Cardiac fibroblast (primary cell): ENCODE measurements at regions not wholly inside any gene's neighbourhood (a gene's known extent, or its start where the extent isn't known, plus 50 kb on each side); places are given as distances from the start of the nearest gene placed in this dataset.
"Not testable (repeated sequence)": the region's sequence is repeated elsewhere in the genome, so short reads cannot be mapped to it uniquely, and the experiment has no call there.

Experiments used
- DNase-seq, 2 donors: peaks; one replicate each; pipeline versions ENCODE4 v3.0.0 to v3.0.0-alpha.2; 2010; ENCODE audit warnings: low read depth in 2 of 2
- H3K4me3 ChIP-seq, 2 donors: replicated peaks in 1 of 2; 1 replicate in 1 of 2; 2 replicates in 1 of 2; pipeline ENCODE4 v1.5.1; 2011; ENCODE audit warnings: low read depth in 2 of 2, low read length in 2 of 2, mild to moderate bottlenecking in 2 of 2, moderate library complexity in 1 of 2
- TF ChIP-seq, protein P1 (sequence below): IDR thresholded peaks from one replicate; pipeline ENCODE4 v1.5.1; 2011; ENCODE audit warnings: low read depth, mild to moderate bottlenecking, low read length, inconsistent platforms

DNA sequence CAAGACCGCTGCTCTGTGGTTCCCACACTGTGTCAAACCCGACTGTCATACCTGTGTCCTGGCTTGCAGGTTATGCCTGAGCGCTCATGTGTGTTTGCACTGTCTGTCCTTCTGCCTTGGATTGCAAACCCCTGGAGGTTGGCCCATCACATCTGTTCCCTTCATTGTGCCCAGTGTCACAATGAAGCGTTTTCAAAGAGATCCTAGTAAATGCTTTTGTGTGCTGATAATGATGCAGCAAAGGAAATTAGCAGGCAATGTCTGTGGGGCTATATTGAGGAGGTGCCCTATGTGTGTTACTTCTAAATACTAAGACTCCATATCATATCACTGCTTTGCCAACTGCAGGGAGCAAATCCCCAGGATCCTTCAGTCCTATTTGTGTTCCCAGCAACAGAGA is 424.4 kb upstream of the NFIA start:
- TF ChIP-seq, protein P1, sequence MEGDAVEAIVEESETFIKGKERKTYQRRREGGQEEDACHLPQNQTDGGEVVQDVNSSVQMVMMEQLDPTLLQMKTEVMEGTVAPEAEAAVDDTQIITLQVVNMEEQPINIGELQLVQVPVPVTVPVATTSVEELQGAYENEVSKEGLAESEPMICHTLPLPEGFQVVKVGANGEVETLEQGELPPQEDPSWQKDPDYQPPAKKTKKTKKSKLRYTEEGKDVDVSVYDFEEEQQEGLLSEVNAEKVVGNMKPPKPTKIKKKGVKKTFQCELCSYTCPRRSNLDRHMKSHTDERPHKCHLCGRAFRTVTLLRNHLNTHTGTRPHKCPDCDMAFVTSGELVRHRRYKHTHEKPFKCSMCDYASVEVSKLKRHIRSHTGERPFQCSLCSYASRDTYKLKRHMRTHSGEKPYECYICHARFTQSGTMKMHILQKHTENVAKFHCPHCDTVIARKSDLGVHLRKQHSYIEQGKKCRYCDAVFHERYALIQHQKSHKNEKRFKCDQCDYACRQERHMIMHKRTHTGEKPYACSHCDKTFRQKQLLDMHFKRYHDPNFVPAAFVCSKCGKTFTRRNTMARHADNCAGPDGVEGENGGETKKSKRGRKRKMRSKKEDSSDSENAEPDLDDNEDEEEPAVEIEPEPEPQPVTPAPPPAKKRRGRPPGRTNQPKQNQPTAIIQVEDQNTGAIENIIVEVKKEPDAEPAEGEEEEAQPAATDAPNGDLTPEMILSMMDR, result no peak
- no peak for DNase-seq
- no peak overlapping the region for H3K4me3 ChIP-seq

DNA sequence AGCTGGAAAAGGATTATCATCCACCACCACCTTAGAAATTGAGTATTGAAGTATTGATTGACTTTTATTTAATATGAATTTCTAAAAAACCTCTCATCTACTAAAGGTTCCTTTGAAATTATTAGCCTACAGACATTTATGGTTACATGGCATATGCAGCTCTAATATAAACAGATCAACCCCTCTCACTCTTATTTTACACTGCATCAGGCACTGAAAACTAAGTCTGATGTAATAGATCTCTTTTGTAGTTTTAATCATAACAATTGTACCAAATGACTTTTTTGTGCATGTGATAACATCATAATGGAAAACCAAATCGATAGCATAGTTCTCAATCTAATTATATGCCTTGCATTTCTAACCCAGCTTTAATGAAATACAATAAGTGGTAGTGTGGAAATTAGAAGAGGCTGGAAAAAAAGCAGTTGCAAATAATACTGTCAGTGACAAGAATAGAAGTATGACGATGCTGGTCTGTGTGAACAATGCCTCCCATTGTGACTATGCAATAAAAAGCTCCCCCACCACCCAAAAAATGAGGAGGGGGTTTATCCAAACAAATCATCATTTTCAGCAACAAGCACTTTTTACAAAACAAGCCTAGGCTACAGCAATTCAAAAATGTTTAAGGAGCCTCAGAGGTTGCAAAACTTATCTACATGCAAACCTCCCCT is 426.5 kb upstream of the NFIA start:
- TF ChIP-seq, protein P1, result no peak
- DNase-seq, result no peak
- no peak overlapping the region for H3K4me3 ChIP-seq

DNA sequence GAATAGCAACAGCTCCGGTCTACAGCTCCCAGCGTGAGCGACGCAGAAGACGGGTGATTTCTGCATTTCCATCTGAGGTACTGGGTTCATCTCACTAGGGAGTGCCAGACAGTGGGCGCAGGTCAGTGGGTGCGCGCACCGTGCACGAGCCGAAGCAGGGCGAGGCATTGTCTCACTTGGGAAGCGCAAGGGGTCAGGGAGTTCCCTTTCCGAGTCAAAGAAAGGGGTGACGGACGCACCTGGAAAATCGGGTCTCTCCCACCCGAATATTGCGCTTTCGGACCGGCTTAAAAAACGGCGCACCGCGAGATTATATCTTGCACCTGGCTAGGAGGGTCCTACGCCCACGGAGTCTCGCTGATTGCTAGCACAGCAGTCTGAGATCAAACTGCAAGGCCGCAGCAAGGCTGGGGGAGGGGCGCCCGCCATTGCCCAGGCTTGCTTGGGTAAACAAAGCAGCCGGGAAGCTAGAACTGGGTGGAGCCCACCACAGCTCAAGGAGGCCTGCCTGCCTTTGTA is 442.3 kb upstream of the NFIA start:
- not testable (repeated sequence) for DNase-seq, H3K4me3 ChIP-seq

DNA sequence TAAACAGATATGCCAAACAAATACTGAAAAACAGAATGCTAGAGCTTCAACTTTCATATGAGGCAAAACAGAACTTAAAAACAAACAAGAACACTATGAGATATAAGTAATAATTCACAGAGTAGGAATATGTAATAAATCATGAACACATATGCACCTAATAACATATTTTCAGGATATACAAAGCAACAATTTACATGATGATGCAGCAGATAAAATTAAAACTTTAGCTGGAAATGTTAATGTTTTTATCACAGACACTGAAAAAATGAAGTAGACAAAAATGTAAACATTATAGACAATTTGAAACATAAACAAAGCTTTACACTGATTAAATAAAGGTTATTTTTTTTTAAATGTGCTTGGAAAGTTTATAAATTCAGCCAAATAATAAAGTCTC is 443.1 kb upstream of the NFIA start:
- DNase-seq, result no peak
- no peak overlapping the region for H3K4me3 ChIP-seq
- TF ChIP-seq, protein P1, result no peak

DNA sequence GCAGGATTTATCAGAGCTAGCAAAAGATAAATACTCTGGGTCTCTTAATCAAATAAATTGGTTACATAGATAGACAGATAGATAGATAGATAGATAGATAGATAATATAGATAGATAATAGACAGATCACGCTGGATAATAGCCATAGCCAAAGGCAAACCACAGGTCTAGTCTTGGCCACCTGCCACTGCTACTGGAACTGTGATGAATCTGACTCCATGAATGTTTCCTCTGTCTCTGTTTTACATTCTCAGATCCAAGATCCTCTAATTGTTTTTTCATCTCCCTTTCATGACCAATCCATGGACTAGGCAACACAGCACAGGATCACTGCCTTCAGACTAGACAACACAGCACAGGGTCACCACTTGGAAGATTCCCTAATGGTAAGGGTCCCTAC is 444.7 kb upstream of the NFIA start:
- TF ChIP-seq, protein P1, result no peak
- DNase-seq, result no peak

DNA sequence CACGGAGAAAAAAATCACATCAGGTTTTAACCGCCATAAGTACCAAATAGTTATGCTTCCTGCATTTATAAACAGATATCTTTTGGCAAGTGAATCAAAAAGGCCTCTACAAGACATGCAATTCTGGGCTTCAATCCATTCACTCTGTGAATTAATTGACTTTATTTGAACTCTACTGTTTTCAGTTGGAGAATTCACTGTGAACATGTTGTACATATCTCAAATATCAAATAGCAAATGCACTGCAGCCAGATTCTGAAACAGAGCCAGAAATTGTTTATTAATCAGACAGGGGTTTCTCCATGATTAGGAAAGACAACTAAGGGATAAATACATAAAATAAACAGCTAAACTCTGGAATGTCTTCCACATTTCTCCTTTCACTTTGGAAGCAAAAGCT is 445.4 kb upstream of the NFIA start:
- DNase-seq, result no peak
- H3K4me3 ChIP-seq, result no peak overlapping the region
- TF ChIP-seq, protein P1, result no peak

More for the DNA sequence above, 444.7 kb upstream of the NFIA start:
- no peak overlapping the region for H3K4me3 ChIP-seq

DNA sequence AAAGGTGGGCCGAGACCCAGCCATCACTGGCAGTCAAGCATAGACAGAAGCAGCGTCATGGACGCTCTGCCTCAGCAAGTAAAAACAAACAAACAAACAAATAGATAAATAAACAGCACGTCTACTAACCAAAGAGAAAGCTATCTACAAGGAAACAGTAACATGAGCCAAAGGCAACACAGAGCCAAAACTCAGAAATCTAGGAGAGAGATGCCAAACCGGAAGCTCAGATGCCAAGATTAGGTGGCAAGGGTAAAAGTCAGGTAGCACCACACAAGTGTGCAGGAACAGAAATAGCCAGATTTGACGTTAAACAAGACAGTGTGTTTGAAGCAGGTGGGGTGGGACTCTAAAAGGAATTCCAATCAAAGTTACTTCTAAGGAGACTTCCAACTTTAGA is 448.3 kb upstream of the NFIA start:
- TF ChIP-seq, protein P1, result no peak
- no peak overlapping the region for H3K4me3 ChIP-seq
- no peak for DNase-seq
